MM.1S (cell line): ENCODE measurements at regions not wholly inside any gene's neighbourhood (a gene's known extent, or its start where the extent isn't known, plus 50 kb on each side); places are given as distances from the start of the nearest gene placed in this dataset.

ENCODE experiments used
- CTCF ChIP-seq: fragments of 300-600 bp; sonication (generic); IDR thresholded peaks from 2 replicates; pipeline ENCODE4 v1.5.1; 2016; ENCODE audit warnings: antibody characterized with exemption, low read length, mixed read lengths
- EZH2 ChIP-seq: fragments of 300-600 bp; sonication (generic); optimal IDR thresholded peaks from 2 replicates; pipeline ENCODE3; 2017; ENCODE audit warnings: low read depth, mild to moderate bottlenecking, antibody characterized with exemption, low read length, mixed read lengths

DNA sequence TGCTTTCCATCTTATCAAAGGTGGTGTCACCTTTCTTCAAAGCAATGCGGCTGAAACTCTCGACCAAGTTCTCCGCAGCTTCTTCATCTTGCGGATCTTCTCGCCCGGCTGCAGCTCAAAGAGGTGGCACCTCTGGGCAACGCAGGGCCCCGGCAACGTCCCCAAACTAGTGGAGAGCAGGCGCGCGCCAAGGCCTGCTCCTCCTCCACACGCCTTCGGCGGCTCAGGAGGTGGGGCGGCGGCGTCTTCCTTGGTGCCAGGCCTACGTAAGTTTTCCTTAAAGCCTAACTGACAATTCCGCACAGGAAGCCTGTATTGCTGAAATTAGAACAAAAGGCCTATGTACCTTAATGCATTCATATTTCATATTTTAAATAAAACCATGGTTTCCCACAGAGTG, 112.0 kb downstream of the TMX1 start:
- TF ChIP-seq CTCF (no peak), EZH2 (no peak)
